GM18511 (cell line): ENCODE measurements at regions not wholly inside any gene's neighbourhood (a gene's known extent, or its start where the extent isn't known, plus 50 kb on each side); places are given as distances from the start of the nearest gene placed in this dataset.
"Not testable (repeated sequence)": the region's sequence is repeated elsewhere in the genome, so short reads cannot be mapped to it uniquely, and the experiment has no call there.

Experiments
- ATAC-seq: cut with Tn5 transposase; IDR thresholded peaks from one replicate; pipeline ENCODE4 v1.9.1; 2021; ENCODE audit warnings: mild to moderate bottlenecking, moderate library complexity; ENCODE audit not compliant: unreplicated experiment

DNA sequence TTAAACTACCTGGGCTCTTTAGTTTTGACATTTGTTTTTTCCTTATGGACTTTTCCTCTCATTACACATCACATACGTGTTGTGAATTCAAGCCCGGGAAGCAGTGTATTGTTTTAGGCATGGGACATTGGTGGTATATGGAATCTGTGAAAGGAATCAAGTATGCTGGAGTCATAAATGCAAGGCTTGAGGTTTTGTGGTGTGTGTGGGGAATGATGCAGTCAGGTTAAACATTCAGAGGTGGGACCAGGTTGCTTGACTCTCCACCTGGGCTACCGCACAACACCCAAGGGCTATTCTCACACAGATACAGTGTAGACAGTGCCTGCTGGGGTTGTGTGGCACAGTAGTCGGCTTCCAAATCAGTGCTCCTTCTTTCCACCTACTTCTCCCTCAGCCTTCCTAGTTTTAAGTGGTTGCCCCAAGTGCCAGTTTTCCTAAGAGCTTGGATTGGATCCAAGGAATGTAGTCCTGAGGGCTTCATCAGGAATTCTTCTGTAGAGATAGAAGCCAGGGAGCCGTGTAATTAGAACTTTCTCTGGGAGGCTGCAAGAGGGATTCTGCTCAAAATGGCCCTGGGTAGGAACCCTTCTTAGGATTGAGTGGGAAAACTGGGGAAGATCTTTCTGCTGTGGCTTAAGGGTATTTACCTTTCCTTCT, 243.7 kb downstream of the C12orf75 start:
- no peak for ATAC-seq

DNA sequence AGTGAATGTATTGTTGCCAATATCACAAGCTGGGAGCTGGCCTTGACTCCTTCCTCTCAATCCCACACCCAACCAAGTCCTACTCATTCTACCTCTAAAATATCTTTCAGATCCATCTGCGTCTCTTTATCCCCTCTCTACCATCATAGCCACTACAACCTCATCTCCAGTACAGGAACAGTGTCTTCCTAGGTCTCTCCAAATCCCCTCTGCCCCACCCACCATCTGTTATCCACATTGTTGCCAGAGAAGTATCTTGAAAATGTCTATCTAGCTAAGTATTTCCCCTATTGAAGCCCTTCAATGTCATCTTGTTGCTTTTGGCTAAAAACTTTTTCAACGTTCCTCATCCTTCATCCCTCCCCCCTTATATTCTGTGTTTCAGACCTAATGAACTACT, 244.7 kb downstream of the C12orf75 start:
- ATAC-seq: no peak

DNA sequence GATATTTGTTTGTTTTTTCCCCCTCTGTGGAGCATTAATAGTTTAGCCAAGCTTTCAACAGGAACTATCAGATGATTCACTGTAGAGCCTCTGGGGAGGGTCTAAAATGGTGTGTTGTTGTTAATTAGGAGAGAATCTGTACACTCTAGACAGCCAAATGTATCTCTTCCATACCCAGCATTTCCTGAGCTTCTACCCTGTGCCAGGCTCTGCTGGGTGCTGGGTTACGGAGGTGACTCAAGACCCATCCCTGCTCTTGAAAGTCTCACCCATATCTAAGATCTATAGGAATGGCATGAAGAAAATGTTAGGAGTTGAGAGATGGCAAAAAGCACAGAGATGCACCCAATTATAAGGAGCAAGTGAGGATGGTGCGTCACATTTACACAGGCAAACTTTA, 245.8 kb downstream of the C12orf75 start:
- no peak for ATAC-seq

DNA sequence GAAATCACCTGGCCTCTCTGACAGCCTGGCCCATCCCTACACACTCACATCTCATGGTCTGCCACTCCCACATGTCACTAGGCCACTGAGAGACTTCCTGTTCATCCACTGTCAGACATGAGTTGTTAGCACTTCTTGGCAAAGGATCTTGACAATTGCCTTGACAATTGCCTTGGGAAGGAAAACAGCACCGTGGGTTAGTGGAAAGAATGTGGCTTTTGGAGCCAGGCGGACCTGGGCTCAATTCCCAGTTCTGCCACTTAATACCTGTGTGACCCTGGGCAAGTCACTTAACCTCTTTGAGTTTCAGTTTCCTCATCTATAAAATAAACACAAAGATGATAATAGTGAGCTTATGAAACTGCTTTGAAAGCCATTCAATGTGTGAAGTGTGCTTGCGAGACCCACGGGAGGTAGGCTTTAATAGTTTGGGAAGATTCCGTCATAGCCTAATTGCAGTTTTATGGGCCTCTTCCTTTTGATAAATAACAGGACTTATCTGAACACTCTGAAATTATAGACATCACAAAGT, 250.4 kb downstream of the C12orf75 start:
- ATAC-seq: no peak

DNA sequence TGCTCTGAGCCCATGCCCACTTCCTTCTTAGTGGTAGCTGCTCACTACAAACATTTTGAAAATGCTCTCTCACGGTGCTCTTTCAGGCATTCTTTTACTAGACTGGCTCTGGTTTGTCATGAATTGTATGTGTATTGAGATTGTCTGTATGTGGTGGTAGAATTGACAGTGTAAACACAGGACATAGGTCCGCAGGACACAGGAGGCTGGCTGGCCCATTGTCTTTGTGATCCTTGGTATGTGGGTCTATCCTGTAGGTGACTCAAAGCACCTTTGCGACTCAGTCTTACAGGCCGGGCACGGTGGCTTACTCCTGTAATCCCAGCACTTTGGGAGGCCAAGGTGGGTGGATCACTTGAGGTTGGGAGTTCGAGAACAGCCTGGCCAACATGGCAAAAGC, 250.9 kb downstream of the C12orf75 start:
- no peak for ATAC-seq

DNA sequence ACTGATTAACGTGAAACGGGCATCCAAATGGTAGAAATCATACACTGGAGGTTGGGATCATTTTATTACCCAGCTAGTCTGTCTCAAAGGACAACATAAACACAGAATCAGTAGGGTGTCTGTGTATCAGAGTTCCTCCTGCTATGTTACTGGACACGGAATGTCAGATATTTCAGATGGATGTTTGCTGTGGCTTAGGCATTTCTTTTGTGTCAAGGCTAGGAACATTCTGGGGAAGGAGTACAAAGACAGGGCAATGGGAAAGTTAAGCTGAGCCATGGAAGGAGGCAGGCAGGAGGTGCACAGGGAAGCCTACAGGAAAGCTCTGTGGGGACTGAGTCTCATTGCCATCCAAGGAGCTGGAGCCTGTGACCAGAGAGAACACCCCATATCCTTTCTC, 254.6 kb downstream of the C12orf75 start:
- no peak for ATAC-seq

DNA sequence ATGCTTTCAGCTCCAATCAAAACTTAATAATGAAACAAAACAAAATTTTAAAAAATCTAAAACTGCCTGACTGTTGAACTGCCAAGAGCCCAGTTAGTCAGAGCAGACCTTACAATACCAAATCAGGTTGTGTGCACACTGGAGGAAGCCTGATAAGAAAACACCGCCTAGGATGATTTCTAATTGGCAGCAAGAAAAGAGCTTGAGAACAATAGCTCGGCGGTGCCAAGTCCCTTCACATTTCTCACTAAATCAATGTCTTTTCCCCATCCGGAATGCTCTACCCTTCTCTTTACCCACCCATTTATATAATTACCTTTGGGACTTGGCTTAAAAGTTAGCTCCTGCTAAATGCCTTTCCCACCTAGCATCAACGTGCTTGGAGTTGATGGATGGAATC, 256.7 kb downstream of the C12orf75 start:
- no peak for ATAC-seq

DNA sequence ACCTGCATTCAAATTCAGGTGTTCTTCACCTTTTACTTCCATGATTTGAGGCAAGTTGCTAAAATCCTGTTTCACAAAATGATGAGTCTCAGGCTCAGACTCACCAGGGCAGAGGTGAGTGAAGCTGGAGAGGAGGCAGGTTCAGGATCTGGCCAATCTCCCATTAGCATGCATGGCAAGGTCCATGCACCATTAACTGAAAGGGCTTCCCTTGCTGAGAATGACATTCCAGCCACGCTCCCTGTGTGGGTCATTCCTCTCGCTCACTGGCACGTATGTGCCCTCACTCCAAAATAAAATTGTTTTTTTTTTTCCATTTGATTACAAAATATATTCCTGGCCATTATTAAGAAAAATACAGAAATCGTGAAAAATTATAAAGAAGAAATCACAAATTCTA, 257.6 kb downstream of the C12orf75 start:
- ATAC-seq: no peak

DNA sequence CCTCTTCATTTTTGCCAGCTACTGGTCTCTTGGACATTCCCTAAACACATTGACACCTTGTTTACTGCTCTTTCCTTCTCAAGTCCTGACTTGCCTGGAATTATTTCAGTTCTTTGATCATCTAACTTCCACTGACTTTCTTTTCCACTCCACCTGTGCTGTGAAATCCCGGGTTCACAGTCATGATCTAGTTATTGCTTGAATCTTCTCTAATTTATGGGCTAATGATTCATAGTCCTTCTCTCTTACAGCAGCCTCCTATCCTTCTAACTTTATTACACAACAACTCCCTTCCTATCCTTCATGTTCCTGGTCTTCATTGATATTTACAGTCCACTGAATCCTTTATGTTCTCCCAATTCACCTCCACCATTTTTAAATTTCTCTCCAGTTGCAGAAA, 260.1 kb downstream of the C12orf75 start:
- ATAC-seq: no peak

DNA sequence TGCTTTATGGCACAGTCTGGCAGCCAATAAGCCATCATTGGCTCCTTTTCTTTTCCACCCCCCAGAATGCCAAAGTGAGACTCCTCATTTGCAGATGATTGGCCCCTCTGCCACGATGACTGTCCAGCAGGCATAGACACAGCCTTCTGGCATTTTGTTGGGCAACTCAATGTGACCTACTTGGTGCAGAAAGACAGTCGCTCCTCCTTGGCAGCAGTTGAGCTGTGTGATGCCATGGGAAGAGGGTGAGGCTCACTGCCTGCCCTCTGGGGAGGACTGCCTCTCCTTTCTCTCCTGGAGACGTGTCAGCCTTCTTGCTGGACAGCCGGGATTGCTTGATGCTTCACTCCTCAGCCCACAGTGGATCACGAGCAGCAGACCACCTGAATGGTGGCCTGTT, 264.9 kb downstream of the C12orf75 start:
- no peak for ATAC-seq

DNA sequence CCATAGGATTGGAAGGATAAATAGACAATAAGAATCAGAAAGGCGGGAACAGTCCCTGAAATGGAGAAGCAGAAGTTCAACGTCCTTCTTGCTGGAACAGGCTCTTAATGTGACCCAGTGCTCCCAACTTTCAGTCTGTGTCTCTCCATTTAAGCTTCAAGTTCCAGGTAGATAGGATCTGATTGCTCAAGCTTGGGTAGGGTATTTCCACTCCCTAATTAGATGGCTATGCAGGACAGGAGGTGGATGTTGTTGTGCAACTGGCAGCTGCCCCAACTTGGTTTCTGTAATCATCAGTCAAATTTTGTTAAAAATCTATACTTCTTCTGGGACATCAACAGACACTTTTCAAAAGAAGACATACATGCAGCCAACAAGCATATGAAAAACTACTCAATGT, 266.2 kb downstream of the C12orf75 start:
- ATAC-seq: no peak

DNA sequence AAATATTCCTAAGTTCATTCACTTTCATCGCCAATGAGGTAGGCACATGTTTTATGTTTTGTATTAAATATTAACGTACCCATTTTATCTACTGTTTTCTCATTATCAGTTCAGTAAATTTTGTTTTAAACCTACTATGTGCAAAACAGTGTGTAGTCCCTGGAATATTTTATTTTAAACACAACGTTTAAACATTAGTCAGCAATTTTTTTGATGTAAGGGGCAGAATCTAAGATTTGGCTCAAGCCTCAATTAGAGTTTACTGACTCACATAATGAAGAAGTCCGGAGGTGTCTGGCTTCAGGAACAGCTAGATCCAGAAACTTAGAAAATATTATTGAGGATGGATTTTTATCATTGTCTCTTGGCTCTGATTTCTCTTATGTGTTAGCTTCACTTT, 267.5 kb downstream of the C12orf75 start:
- ATAC-seq: no peak

DNA sequence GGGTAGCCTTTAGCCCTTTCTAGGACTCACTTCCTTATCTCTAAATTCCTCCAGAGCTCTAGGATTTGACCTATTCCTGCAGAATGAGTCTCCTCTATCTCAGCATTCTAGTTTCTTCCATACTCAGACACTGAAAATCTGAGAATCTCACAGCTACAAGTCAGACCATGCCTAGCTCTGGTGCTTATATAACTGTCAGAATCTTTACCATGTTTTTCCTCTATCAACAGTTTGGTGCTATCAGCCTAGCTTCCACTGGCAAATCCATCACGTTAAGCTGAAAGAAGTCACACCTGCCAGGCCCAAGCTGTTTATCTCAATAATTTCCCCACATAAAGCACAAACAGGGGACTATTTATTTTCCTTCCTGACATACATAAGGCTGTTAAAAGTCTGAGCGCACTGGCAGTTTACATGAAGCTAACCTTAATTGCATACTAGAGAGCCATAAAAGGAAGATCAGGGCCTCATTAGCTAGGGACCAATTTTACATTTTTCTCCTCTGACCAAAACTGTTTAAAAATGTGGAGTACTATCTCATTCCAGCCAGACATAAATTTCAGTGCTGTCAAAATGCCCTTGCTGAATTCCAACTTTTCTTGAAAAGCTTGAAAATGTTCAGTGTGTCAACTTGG, 270.5 kb downstream of the C12orf75 start:
- no peak for ATAC-seq

DNA sequence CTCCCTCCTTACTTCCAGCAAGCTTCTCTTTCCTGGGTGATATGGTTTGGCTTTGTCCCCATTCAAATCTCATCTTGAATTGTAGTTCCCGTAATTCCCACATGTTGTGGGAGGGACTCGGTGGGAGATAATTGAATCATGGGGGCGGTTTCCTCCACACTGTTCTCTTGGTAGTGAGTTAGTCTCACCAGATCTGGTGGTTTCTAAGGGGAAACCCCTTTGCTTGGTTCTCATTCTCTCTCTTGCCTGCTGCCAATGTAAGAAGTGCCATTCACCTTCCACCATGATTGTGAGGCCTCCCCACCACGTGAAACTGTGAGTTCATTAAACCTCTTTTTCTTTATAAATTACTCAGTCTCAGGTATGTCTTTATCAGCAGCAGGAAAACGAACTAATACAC, 271.8 kb downstream of the C12orf75 start:
- not testable (repeated sequence) for ATAC-seq

DNA sequence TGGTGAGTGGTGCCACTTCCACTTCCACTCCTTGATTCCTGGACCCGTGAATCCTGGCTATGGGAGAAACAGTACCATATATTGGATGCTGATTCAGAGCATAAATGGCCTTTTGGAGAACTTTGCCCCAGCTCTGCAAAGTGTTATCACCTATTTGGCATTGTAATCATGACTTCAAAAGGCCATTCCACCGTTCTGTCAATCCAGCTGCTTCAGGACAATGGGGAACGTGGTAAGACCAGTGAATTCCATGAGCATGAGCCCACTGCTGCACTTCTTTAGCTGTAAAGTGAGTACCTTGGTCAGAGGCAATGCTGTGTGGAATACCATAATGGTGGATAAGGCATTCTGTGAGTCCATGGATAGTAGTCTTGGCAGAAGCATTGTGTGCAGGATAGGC, 273.8 kb downstream of the C12orf75 start:
- not testable (repeated sequence) for ATAC-seq

DNA sequence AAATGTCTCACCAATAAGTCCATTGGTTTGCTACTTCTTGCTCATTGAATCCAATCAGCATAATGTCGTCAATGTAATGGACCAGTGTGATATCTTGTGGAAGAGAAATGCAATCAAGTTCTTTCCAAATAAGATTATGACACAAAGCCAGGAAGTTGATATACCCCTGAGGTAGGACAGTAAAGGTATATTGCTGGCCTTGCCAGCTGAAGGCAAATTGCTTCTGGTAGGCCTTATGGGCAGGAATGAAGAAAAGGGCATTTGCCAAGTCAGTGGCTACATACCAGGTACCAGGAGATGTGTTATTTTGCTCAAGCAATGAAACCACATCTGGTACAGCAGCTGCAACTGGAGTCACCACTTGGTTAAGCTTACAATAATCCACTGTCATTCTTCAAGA, 276.1 kb downstream of the C12orf75 start:
- not testable (repeated sequence) for ATAC-seq

DNA sequence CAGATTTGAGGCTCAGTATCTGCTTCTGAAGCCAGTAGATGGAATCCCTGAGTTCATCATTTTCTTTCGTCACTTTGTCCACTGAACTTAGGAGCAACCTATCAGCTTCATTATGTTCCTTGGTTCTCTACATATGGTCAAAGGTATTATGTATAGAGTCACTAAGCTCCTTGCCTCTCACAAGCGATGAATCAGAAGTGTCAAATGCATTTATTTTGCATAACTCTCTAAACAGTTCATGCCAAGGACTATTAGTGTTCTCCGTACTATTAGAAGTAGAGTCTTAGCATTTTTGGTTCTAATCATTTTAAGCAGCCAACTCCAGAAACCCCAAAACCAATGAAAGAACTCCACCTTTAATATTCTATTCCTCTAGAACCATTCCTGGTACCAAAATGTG, 278.5 kb downstream of the C12orf75 start:
- ATAC-seq: not testable (repeated sequence)

DNA sequence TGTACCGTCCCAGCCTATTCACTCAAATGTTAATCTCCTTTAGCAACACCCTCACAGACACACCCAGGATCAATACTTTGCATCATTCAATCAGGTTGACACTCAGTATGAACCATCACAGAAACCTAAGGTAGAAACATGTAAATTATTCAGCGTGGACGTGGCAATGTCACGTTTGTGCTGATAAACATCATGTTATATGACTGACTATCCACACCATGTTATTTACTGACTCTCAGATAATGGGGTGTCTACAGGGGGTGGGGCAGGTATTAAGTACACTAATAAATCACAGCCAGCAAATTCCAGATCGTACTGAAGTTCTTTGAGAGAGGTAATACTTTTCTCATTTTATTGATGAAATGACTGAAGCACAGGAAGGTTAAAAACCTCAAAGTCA, 280.0 kb downstream of the C12orf75 start:
- ATAC-seq: no peak

DNA sequence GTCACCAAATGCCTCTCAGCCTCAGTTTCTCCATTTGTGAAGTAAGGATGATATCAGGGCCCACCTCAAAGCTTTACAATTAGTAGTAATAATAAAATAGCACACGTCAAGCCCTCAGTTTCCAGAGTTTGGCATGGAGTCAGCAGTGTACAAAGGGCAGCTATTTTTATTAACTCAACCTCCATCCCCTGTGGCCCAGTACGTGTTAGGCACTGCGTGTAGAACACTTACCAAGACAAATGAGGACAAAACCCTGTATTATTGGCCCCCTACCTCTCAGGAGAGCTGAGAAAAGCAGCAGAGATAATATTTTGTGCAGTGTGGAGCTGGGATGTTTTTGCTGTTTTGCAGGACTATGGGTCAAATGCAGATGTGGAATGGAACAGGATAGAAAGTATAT, 280.8 kb downstream of the C12orf75 start:
- no peak for ATAC-seq

DNA sequence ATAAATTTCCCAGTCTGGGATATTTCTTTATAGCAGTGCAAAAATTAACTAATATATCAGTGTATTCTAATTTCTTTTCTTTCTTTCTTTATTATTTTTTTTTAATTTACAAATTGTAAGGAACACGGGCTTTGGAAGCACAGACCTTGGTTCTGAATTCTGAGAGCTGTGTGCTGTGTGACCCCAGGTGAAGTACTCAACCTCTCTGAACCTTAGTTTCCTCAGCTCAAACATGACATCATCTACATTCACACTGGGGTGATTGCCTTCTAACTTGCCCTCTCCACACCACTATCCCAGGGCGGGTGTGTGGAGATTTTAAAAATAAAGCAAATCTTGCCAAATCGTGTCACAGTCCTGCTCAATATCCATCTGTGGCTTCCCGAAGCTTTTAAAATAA, 282.8 kb downstream of the C12orf75 start:
- ATAC-seq: no peak

DNA sequence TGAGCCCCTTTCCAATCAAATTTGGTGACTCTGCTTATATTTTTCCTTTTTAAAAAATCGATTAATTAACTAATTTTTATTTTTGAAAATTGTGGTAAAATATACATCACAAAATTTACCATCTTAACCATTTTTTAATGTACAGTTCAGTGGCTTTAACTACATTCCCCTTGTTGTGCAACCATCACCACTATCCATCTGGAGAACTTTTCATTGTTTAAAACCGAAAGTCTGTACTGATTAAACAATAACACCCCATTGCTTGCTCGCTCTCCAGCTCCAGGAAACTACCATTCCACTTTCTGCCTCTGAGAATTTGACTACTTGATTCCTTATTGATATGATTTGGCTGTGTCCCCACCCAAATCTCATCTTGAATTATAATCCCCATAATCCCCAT, 283.4 kb downstream of the C12orf75 start:
- no peak for ATAC-seq

DNA sequence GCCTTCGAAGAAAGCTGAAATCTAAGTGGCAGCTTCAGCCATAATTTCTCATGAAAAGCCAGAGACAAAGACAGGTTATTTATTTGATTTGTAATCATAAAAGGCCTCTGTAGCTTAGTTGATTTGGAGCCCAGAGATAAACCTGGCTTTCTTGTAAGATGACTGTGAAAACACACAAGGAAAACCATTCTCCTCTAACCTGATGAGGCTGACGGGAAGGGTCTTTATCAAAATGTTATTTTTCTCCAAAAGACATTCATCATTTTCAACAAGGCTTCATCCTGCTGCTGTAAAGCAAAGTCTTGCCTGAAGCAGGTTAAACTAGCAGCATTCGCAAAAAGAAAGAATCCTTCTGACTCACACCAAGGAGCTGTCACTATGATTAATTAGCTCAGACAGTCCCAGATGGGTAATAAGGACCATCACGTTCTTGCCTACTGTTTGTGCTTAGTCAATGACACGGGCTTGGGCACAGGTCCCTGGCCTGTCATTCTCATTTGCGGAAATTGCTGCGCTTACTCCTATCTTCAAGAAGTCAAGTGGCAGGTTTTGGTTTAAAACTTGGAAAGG, 286.6 kb downstream of the C12orf75 start:
- ATAC-seq: no peak
